ENCODE measurements at regions not wholly inside any gene's neighbourhood (a gene's known extent, or its start where the extent isn't known, plus 50 kb on each side); places are given as distances from the start of the nearest gene placed in this dataset.

DNA sequence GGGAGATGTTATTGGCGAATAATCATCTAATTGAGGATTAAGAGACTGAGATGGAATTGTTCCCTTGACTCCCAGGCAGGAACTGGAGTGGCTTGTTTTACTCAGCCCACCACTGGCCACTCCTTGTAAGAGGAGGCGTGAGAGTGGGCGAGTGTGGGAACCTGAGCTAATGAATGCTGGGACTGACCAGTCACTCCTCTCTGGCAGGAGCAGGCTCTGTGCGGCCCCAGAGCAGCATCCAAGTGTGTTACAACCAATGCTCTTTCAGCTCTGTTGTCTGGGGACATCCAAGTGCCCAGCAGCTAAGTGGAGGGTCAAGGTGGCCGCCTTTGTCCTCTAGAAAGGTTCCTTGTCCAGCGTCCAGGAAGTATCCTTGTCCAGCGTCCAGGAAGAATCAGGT lies 739.9 kb downstream of the CDH8 start:
- no peak for DNase-seq (ENCODE audit: low spot score)
- Mint-ChIP-seq H3K9me3 (peaks cover 40% of the 10 kb centered on the region), H3K36me3 (ENCODE audit: low read depth) (no peaks in the 10 kb centered on the region), H3K4me3 (ENCODE audit: low read depth) (no peak overlapping the region), H3K27me3 (ENCODE audit: low read depth) (no peaks in the 10 kb centered on the region), H3K4me1 (ENCODE audit: low read depth) (no peaks in the 10 kb centered on the region), H3K27ac (no peak overlapping the region)
- intact Hi-C loops (cut with micrococcal nuclease), result no loop called here

DNA sequence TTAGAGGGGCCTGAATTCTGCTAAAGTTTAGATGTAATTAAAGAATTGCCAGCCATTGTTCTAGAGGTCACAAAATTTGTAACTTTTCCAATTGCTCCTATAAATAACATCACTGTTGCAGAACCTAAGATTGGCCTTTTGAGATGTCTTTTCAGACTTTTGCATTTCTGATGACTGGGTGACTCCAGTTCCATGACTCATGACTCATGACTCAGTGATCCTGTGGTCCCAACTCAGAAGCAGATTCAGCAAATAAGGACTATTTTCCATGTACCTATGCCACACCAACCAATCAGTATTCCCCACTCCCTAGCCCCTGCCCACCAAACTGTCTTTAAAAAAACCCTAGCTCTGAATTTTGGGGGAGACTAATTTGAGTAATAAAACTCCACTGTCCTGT lies 740.9 kb downstream of the CDH8 start:
- Mint-ChIP-seq H3K9me3 (peaks cover 37% of the 10 kb centered on the region), H3K27me3 (ENCODE audit: low read depth) (no peaks in the 10 kb centered on the region), H3K4me3 (ENCODE audit: low read depth) (no peak overlapping the region), H3K4me1 (ENCODE audit: low read depth) (no peaks in the 10 kb centered on the region), H3K36me3 (ENCODE audit: low read depth) (no peaks in the 10 kb centered on the region), H3K27ac (no peak overlapping the region)
- intact Hi-C loops (cut with micrococcal nuclease), result no loop called here
- no peak for DNase-seq (ENCODE audit: low spot score)

DNA sequence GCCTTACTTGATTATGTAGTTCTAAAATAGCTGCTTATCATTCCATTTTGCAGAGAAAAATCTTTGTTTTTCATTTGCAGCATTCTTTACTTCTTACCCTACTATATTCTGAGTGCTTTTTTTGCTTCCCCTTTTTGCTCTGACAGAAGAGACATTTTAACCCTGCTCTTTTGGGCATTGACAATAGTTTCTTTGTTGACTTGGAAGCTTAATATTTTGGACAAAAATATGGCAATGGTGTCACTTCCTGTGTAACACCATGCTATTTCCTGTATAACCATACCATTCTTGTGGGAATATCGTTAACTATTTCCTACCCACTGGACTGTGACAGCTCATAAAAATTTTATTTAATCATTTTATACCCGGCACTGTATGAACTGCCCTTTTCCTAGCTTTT lies 747.1 kb downstream of the CDH8 start:
- no peak for DNase-seq (ENCODE audit: low spot score)
- Mint-ChIP-seq H3K4me3 (ENCODE audit: low read depth) (no peak overlapping the region), H3K36me3 (ENCODE audit: low read depth) (no peaks in the 10 kb centered on the region), H3K9me3 (peaks cover 40% of the 10 kb centered on the region), H3K27ac (no peak overlapping the region), H3K27me3 (ENCODE audit: low read depth) (no peaks in the 10 kb centered on the region), H3K4me1 (ENCODE audit: low read depth) (no peaks in the 10 kb centered on the region)
- intact Hi-C loops (cut with micrococcal nuclease), result no loop called here

DNA sequence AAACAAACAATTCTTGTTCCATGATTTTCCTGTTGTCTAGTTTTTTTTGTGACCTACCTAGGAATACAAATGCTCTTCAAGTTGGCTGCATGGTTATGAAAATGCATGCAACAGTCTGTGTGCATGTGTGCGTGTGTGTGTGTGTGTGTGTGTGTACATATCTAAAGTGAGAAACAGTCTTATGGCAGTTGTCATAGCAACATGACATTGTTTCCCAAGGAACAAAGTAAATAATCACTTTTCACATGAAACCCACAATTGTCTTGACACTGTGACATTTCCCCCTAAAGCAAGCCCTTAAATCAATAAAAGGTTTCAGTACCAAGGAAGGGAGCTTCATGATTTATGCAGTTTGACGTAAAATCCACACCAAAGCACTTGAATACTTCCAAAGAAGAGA lies 758.4 kb downstream of the CDH8 start:
- no peak for DNase-seq (ENCODE audit: low spot score)
- peaks cover 52% of the 10 kb centered on the region for H3K9me3 Mint-ChIP-seq
- H3K36me3 Mint-ChIP-seq (ENCODE audit: low read depth), result no peaks in the 10 kb centered on the region
- H3K4me3 Mint-ChIP-seq (ENCODE audit: low read depth), result no peak overlapping the region
- no peak overlapping the region for H3K27ac Mint-ChIP-seq
- intact Hi-C loops (cut with micrococcal nuclease), result no loop called here
- no peaks in the 10 kb centered on the region for H3K4me1 Mint-ChIP-seq (ENCODE audit: low read depth)
- H3K27me3 Mint-ChIP-seq (ENCODE audit: low read depth), result no peaks in the 10 kb centered on the region

DNA sequence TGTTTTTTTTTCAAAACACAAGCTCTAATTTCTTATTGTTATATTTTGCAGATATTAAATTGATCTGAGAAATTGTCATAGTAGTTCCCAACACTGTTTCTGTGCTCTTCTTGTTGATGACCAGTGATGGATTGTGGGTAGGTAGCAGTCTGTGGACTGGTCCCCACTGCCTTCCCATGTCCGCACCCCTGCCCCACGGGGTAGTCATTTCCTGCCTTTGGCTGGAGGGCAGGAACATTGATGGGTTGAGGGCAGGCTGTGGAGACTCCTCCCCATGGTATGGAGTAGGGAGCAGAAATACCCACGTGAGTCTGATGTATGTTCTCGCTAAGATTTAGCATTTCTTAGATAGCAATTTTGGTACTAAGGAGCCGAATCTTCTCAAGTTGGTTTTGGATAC lies 762.0 kb downstream of the CDH8 start:
- intact Hi-C loops (cut with micrococcal nuclease), result no loop called here
- no peak for DNase-seq (ENCODE audit: low spot score)
- peaks cover 61% of the 10 kb centered on the region for H3K9me3 Mint-ChIP-seq
- no peaks in the 10 kb centered on the region for H3K4me1 Mint-ChIP-seq (ENCODE audit: low read depth)
- no peaks in the 10 kb centered on the region for H3K36me3 Mint-ChIP-seq (ENCODE audit: low read depth)
- H3K27ac Mint-ChIP-seq, result no peak overlapping the region
- no peaks in the 10 kb centered on the region for H3K27me3 Mint-ChIP-seq (ENCODE audit: low read depth)
- no peak overlapping the region for H3K4me3 Mint-ChIP-seq (ENCODE audit: low read depth)

DNA sequence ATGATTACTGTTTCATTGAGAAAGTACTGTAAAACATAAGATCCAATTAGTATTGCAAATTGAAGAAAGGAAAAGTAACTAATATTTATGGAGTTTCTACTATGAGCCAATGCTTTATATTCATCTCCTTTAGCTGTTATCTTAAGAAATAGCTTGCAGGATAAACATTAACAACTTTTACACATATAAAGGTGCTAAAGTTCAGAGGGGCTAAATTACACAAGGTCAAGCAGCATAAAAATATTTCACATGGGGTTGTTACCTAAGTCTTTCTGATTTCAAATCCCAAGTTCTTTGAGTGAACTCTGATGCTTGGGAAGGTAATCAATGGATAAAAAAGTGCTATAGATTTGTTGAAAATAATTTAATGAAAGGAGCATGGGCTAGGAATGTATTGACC lies 765.5 kb downstream of the CDH8 start:
- H3K4me1 Mint-ChIP-seq (ENCODE audit: low read depth), result no peaks in the 10 kb centered on the region
- H3K27ac Mint-ChIP-seq, result no peak overlapping the region
- intact Hi-C loops (cut with micrococcal nuclease), result no loop called here
- no peaks in the 10 kb centered on the region for H3K36me3 Mint-ChIP-seq (ENCODE audit: low read depth)
- DNase-seq (ENCODE audit: low spot score), result no peak
- no peaks in the 10 kb centered on the region for H3K27me3 Mint-ChIP-seq (ENCODE audit: low read depth)
- peaks cover 47% of the 10 kb centered on the region for H3K9me3 Mint-ChIP-seq
- no peak overlapping the region for H3K4me3 Mint-ChIP-seq (ENCODE audit: low read depth)

DNA sequence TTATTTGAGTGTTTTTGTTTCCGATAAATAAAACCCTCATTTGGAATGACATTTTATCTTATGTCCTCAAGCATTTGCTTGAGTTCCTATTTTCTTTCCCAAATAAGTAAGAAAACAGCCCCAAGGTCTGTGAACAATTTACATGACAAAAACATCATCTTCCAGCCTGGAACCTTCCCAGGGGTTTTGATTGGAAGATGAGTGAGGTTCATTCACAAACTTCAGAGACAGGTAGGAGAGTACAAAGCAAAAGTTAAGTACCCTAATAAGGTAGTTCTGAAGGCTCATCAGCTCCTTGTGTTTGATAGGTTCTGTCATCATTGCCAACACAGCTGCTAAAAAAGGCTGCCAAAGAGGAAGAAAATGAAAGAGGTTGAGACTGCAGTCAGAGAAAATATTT lies 772.8 kb downstream of the CDH8 start:
- no peak overlapping the region for H3K27ac Mint-ChIP-seq
- H3K4me3 Mint-ChIP-seq (ENCODE audit: low read depth), result no peak overlapping the region
- H3K9me3 Mint-ChIP-seq, result peaks cover 42% of the 10 kb centered on the region
- no peaks in the 10 kb centered on the region for H3K36me3 Mint-ChIP-seq (ENCODE audit: low read depth)
- H3K27me3 Mint-ChIP-seq (ENCODE audit: low read depth), result no peaks in the 10 kb centered on the region
- no peaks in the 10 kb centered on the region for H3K4me1 Mint-ChIP-seq (ENCODE audit: low read depth)
- intact Hi-C loops (cut with micrococcal nuclease), result no loop called here
- no peak for DNase-seq (ENCODE audit: low spot score)

DNA sequence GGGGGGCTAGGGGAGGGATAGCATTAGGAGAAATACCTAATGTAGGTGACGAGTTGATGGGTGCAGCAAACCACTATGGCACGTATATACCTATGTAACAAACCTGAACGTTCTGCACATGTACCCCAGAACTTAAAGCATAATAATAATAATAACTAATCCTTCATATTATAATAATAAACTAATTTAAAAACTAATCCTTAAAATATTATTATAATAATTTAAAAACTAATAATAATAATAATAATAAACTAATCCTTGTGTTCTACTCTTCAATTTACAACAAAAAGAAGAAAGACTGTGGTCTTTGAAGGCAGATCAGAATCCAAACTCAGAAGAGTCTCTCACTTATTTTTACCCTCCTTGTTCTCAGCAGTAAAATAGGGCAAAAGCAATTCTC lies 774.9 kb downstream of the CDH8 start:
- no peaks in the 10 kb centered on the region for H3K27me3 Mint-ChIP-seq (ENCODE audit: low read depth)
- no peaks in the 10 kb centered on the region for H3K4me1 Mint-ChIP-seq (ENCODE audit: low read depth)
- H3K36me3 Mint-ChIP-seq (ENCODE audit: low read depth), result no peaks in the 10 kb centered on the region
- intact Hi-C loops (cut with micrococcal nuclease), result no loop called here
- no peak overlapping the region for H3K4me3 Mint-ChIP-seq (ENCODE audit: low read depth)
- peaks cover 38% of the 10 kb centered on the region for H3K9me3 Mint-ChIP-seq
- DNase-seq (ENCODE audit: low spot score), result no peak
- H3K27ac Mint-ChIP-seq, result no peak overlapping the region

DNA sequence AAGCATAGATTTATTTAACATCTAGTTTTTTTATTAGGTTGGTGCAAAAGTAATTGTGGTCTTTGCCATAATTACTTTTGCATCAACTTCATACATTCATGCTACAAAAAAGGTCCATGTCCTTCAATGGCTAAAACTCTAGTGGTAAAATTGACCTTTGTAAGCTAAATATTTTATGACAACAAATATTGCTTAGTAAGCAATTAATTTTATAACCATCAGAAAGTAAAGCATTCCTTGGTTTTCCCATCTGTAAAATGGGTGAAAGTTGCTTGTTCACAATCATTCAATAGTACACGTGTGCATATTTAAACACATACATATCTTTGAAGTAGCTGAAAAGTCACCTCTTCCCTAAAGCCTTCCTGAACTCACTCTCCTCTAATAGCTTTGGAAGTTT lies 789.6 kb downstream of the CDH8 start:
- intact Hi-C loops (cut with micrococcal nuclease), result no loop called here
- H3K27ac Mint-ChIP-seq, result no peak overlapping the region
- no peaks in the 10 kb centered on the region for H3K4me1 Mint-ChIP-seq (ENCODE audit: low read depth)
- H3K27me3 Mint-ChIP-seq (ENCODE audit: low read depth), result no peaks in the 10 kb centered on the region
- no peak for DNase-seq (ENCODE audit: low spot score)
- no peaks in the 10 kb centered on the region for H3K36me3 Mint-ChIP-seq (ENCODE audit: low read depth)
- peaks cover 41% of the 10 kb centered on the region for H3K9me3 Mint-ChIP-seq
- H3K4me3 Mint-ChIP-seq (ENCODE audit: low read depth), result no peak overlapping the region

DNA sequence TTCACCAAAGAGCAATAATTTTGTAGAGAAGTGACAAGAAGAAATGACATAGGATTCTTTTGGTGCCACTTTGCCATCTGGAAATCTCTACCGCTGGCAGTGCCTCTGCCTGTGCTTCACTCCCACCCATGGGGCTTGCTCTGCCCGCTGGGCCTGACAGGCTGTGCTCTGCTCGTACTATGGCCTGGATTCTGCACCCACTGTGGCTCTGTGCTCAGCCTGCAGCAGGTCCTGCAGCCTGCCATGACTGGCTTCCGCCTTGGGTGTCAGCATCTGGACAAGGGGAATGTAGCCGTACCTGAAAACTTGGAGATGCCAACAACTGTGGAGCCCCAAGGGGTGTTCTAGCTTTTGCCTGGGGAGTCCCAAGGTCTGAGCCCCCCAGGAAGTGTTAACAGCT lies 792.3 kb downstream of the CDH8 start:
- H3K9me3 Mint-ChIP-seq, result peaks cover 44% of the 10 kb centered on the region
- no peak overlapping the region for H3K27ac Mint-ChIP-seq
- H3K4me3 Mint-ChIP-seq (ENCODE audit: low read depth), result no peak overlapping the region
- intact Hi-C loops (cut with micrococcal nuclease), result no loop called here
- no peak for DNase-seq (ENCODE audit: low spot score)
- no peaks in the 10 kb centered on the region for H3K27me3 Mint-ChIP-seq (ENCODE audit: low read depth)
- no peaks in the 10 kb centered on the region for H3K36me3 Mint-ChIP-seq (ENCODE audit: low read depth)
- H3K4me1 Mint-ChIP-seq (ENCODE audit: low read depth), result no peaks in the 10 kb centered on the region

DNA sequence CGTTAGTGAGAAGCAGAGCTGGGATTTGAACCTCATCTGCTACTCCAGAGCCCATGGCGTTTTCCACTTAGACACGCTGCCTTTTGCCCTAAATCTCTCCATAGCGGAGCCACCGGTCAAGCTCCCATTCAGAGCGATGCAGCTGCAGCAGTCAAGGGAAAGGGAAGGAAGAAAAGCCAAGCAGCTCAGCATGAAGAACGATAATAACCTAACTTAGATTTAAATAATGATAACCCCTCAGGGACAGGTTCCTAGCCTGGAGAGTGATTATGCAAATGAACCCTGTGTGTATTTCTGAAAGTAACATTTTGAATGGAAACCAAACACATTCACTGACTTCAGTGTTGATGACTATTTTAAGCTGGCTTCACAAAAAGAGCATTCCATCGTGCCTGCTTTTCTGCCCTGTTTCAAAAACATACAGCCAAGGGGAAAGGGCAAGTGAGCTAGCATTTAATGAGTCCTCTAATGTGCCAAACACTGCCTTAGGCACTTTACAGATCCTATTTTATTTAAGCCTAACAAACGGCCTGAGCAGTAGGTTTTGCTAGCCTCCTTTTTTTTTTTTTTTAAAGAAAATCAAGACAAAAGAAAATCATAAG lies 798.3 kb downstream of the CDH8 start:
- intact Hi-C loops (cut with micrococcal nuclease), result no loop called here
- no peak for DNase-seq (ENCODE audit: low spot score)
- Mint-ChIP-seq H3K27ac (no peak overlapping the region), H3K9me3 (peaks cover 31% of the 10 kb centered on the region), H3K4me1 (ENCODE audit: low read depth) (no peaks in the 10 kb centered on the region), H3K27me3 (ENCODE audit: low read depth) (no peaks in the 10 kb centered on the region), H3K4me3 (ENCODE audit: low read depth) (no peak overlapping the region), H3K36me3 (ENCODE audit: low read depth) (no peaks in the 10 kb centered on the region)

DNA sequence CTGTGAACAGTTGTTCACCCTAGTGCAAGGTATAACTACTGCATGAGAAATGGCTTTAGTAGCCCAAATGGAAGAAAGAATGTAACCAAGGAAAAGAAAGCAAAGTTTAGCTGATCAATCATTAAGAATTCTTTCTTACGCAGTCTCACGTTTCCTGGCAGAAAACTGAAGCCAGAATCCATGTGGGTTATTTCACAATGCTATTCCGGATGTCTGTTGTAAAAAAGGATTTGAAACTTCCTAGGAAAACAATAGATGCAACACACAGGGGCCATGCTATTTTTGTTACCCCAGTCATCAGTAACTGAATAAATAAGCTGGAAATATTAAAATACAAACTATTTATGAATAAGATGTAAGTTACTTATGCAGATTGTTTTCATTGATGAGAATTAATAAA lies 802.5 kb downstream of the CDH8 start:
- Mint-ChIP-seq H3K4me3 (ENCODE audit: low read depth) (no peak overlapping the region), H3K9me3 (peaks cover 28% of the 10 kb centered on the region), H3K4me1 (ENCODE audit: low read depth) (no peaks in the 10 kb centered on the region), H3K27ac (no peak overlapping the region), H3K27me3 (ENCODE audit: low read depth) (no peaks in the 10 kb centered on the region), H3K36me3 (ENCODE audit: low read depth) (no peaks in the 10 kb centered on the region)
- DNase-seq (ENCODE audit: low spot score), result no peak
- intact Hi-C loops (cut with micrococcal nuclease), result no loop called here

DNA sequence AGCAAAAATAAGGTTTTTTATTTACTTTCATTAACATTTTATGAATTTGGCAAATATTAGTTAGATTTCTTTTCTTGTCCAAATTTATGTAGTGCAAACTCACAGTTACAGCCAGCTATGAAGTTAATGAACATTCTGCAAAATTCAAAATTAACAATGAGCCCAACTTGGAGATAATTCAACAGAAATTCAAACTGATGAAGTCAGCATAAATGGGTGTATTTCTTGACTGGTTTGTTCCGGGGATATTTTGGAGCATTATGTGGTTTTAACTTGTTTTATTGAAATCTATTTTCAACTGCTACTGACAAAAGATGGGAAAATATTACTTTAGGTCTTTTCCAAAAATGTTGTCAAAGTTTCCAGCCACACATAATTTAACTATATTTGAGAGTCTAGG lies 807.9 kb downstream of the CDH8 start:
- DNase-seq (ENCODE audit: low spot score), result no peak
- H3K4me1 Mint-ChIP-seq (ENCODE audit: low read depth), result no peaks in the 10 kb centered on the region
- intact Hi-C loops (cut with micrococcal nuclease), result no loop called here
- no peak overlapping the region for H3K4me3 Mint-ChIP-seq (ENCODE audit: low read depth)
- peaks cover 39% of the 10 kb centered on the region for H3K9me3 Mint-ChIP-seq
- H3K27me3 Mint-ChIP-seq (ENCODE audit: low read depth), result no peaks in the 10 kb centered on the region
- H3K36me3 Mint-ChIP-seq (ENCODE audit: low read depth), result no peaks in the 10 kb centered on the region
- H3K27ac Mint-ChIP-seq, result no peak overlapping the region

DNA sequence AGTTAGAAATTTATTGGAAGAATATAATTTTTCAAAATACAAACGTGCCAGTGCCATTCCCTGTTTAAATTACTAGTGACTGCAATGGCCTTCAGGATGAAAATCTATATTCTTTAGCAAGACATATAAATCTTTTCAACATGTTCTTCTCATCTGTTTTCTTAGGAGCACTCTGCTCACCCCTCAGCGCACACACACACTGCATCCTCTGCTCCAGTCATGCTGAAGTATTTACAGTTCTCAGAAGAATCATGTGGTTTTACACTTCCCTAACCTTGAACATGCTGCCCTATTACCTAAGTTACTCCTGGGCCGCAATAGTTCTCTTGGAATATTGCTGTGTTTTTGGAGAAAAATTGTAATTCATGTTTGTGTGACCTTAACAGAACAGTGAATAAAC lies 820.6 kb downstream of the CDH8 start:
- Mint-ChIP-seq H3K9me3 (peaks cover 24% of the 10 kb centered on the region), H3K27me3 (ENCODE audit: low read depth) (no peaks in the 10 kb centered on the region), H3K4me1 (ENCODE audit: low read depth) (no peaks in the 10 kb centered on the region), H3K4me3 (ENCODE audit: low read depth) (no peak overlapping the region), H3K27ac (no peak overlapping the region), H3K36me3 (ENCODE audit: low read depth) (no peaks in the 10 kb centered on the region)
- no peak for DNase-seq (ENCODE audit: low spot score)
- intact Hi-C loops (cut with micrococcal nuclease), result no loop called here
